H4 (cell line): ENCODE measurements at regions not wholly inside any gene's neighbourhood (a gene's known extent, or its start where the extent isn't known, plus 50 kb on each side); places are given as distances from the start of the nearest gene placed in this dataset.
"Not testable (repeated sequence)": the region's sequence is repeated elsewhere in the genome, so short reads cannot be mapped to it uniquely, and the experiment has no call there.

Experiments used
- DNase-seq: peaks from one replicate; pipeline ENCODE4 v3.0.0-alpha.2; 2015; ENCODE audit warnings: low spot score

DNA sequence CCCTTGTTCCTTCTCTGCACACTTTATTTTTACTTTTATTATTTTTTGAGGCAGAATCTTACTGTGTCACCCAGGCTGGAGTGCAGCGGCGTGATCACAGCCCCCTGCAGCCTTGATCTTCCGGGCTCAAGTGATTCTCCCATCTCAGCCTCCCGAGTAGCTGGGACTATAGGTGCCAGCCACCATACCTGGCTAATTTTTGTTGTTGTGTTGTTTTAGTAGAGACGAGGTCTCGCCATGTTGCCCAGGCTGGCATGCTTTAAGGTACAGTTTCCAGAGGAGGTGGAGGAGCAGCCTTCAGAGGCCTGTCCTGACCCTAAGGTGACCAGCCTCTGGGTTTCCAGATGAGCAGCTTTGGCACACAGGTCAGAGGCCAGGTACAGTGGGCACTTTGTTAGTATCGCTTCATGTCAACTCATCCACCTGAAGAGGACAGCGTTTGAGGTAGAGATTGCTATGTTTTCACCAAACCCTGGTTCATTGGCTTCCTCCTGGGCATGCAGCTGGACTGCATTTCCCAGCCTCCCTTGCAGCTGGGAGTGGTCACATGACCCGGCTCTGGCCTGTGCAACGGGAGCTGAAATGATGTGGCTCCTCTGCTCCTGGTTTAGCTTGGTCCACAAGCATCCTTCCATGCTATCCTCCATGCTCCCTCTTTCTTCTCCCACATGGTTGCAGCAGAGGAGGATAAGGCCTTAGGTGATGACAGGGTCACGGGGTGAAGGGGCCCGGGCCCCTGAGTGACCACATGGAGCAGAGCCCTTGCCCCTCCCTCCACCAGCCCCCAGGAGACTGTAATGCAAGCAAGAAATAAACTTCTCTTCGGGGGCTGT is 139.3 kb upstream of the IER5L start:
- DNase-seq, result no peak

DNA sequence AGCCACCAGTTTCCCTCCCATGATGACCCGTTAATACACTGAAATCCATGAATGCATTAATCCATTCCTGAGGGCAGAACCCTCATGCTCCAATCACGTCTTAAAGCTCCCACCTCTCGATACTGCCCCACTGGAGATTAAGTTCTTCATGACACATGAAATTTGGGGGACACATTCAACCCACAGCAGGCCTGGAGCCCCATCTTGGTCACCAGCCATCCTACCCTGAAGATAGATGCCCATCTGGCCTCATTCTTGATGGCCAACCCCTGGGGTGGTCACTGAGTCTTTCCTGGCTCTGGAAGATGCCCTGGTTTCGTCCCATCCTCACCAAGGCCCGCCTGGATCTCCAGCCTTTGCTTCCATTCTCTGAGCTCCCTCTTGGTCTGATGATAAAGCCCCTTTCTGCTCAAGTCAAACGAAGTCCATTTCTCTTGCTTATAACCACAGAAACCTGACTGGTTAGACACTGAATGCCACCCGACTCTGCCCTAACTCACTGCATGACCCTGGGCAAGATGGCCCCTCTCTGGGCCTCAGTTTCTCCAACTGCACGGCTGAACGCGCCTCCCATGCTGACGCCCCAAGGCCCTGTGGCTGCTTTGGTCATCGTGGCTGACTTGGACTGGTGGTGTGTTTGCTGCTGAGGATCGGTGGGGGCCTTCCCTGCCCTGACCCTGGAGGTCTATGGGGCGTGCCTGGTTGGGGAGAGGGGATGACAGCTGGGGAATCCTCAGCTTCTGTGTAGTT is 138.4 kb upstream of the IER5L start:
- no peak for DNase-seq

DNA sequence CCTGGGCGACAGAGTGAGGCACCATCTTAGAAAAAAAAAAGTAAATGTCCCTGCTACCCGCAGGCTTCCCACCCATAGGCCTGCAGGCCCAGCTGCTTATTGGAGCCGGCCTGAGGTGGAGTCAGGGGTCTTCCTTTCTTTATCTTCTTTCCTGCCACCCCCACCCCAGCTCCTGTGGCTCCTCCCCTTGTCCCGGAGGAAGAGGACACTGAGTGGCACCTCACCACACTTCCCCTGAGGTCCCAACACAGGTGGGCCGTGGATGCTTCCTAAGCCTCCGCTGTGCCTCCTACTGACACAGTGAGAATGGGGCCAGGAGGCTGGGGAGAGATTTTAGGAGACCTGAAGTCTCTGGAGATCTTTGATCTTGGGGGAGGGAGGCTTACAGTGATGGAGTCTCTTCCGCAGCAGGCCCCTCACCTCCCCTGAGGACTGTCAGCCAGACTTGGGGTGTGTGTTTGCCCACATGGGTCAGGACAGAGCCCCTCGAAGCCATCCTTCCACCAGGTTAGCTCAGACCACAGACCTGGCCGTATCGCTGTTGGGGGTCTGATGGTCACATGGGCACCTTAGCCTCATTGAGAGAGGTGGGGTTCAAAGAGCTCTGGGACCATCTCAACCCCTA is 135.4 kb upstream of the IER5L start:
- DNase-seq, result no peak

DNA sequence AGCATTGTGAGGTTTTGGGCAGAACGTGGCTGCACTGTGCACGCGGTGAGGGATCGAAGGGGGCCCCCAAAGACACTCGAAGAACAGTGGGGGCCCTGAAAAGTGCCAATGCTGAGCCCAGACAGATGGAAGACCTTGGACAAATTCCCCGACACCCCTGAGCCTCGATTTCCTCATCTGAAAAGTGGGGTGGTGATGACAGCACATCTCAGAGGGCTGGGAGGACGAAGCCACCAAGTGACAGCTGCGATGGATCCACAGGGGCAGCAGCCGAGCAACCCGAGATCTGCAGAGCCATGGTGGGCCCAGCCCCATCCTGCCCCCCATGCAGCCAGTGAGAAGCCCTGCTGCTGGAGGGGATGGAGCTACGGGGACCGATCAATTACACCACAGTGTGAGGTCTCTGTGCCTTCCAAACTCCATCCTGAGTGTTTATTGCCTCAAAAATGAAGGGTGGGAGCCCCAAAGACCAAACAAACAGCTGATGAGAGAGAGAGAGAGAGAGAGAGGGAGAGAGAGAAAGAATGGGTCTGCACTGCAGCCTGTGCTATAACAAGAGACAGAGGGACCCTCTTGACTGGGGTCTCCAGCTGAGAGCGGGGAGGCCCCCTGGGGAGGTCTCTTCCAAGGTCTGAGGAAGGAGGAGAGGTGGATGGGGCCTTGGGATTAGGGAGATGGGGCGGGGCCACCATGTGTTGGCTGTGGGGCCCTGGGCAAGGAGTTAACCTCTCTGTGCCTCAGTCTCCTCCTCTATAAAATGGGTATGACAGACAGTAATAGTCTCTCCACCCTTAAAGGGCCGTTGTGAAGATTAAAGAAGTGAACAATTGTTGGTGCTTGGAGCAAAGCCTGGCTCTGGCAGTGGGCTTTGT is 134.4 kb upstream of the IER5L start:
- DNase-seq, result no peak

DNA sequence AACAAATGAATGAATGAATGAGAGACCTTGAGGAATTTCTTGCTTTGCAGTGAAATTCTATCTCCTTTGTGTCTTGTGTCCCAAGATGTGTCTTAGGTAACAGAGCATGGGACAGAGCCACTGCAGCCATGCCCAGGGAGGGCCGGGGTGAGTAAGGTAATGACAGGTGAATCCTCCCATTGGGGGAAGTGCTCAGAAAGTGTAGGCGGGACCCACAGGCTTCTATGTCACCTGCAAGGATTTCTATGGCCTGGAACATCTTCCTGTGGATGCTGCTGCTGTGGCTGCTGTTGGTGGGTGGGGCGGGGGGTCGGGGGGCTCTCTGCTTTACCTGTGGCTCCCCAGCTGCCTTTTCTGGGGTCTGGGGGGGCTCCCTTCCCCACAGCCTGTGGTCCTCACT is 133.6 kb upstream of the IER5L start:
- DNase-seq, result no peak

DNA sequence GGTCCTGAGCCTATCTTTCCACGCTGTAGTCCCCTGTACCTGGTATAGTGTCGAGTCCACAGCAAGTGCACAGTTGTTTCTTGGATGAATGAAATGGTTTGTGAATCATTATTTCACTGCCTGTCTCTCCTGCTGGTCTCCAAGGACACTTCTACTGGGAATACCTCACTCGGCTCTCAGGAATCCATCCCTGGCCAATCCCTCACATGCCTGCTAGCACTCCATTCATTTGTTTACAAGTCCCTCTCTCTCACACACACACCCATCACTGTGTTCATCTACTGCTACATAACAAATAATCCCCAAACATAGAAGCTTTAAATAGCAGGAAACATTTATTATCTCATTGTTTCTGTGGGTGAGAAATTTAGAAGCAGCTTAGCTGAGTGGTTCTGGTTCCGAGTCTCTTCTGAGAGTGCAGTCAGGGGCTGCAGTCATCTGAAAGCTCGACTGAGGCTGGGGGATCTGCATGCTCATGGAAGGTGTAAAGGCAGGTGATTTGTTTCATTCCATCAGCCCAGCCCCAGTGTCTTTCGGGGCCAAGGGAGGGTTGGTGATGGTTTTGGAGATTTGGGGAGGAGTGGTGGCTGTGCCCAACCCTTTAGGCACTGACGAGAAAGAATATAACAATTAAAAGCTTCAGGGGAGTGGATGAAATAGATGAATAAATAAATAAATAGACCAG is 132.7 kb upstream of the IER5L start:
- DNase-seq, result no peak

DNA sequence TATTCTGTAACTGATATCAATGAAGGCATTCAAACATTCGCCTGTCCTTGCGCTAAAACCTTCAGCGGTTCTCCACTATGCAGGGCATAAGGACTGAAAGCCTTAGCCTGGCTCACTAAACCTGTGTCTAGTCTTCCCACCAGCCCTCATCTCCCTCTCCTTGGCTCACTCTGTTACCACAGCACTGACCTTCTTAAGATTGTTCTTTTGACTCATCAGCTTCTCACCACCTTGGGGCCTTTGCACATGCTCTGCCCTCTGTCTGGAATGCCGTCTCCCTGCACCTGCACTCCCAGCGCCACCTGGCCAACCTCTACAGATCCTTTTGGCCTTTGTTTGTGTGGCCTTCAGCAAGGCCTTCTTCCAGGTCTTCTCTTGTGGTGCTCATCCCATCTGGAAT is 131.8 kb upstream of the IER5L start:
- DNase-seq, result no peak

DNA sequence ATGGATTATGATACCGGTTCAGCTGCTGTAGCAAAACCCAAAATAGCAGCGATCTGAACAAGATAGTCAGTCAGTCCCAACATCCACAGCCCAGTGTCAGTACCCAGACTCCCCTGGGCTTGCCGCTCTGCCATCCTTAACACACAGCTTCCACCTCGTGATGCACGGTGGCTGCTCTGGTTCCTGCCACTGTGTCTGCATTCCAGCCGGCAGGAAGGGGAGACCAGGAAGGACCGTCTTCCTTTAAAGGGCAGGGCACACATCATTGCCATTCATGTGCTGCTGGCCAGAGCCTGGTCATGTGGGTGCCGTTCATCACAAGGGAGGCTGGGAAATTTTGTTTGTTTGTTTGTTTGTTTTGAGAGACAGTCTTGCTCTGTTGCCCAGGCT is 131.0 kb upstream of the IER5L start:
- DNase-seq, result no peak

DNA sequence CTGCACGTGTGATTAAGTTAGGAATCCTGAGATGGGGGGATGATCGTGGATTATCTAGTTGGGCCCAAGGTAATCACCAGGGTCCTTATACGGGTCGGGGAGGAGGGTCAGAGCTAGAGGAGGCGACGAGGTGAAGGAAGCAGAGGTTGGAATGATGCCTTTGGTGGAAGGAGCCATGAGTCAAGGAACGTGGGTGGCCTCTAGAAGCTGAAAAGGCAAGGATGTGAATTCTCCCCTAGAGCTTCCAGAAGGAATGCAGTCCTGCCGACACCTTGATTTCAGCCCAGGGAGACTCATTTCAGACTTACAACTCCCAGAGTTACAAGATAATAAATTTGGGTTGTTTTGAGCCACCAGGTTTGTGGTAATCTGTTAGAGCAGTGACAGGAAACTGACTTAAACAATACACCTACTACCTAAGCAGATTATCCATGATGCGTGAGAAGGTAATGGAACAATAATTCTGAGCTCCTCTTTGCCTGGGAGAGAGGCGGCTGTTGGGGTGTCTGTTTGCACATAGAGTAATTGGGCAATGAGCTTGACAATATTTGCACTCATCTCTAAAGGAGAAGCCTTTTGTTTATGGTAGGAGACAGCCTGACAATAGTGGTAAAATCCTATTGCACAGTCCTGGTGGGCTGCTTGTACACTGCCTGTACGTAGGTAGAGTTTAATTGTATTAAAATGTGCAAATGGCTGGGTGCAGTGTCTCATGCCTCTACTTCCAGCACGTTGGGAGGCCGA is 129.3 kb upstream of the IER5L start:
- no peak for DNase-seq

DNA sequence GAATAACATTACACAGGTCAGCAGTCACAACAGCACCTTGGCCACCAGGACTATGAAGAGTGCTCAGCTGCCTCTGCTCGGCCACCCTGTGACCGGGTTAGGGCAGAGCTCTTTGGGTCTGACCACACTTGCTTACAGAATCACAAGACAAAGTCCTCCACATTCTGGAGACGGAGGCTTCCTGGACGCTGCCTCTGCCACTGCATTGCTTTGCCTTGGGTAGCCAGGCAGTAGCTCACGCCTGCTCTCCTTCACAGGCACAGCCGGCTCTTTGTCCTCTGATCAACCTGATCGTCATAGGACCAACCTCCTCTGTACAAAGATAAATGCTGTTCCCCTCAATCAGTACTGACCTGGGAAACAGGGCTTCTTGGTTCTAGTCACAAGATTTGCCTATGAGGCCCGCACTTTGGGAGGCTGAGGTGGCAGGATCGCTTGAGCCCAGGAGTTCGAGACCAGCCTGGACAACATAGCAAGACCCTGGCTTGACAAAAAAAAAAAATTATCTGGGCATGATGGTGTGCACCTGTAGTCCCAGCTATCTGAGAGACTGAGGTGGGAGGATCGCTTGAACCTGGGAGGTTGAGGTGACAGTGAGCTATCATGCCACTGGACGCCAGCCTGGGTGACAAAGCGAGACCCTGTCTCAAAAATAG is 128.4 kb upstream of the IER5L start:
- no peak for DNase-seq

DNA sequence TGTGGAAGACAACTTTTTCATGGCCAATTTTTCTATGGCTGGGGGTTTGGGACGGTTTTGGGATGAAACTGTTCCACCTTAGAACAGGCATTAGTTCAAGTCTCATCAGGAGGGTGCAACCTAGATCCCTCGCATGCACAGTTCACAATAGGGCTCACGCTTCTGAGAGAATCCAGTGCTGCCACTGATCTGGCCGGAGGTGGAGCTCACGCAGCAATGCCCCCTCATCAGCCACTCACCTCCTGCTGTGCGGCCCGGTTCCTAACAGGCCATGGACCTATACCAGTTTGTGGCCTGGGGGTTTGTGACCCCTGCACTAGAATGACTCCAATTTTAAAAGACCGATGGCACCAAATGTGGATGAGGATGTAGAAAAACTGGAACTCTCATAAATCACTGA is 127.2 kb upstream of the IER5L start:
- DNase-seq, result no peak

DNA sequence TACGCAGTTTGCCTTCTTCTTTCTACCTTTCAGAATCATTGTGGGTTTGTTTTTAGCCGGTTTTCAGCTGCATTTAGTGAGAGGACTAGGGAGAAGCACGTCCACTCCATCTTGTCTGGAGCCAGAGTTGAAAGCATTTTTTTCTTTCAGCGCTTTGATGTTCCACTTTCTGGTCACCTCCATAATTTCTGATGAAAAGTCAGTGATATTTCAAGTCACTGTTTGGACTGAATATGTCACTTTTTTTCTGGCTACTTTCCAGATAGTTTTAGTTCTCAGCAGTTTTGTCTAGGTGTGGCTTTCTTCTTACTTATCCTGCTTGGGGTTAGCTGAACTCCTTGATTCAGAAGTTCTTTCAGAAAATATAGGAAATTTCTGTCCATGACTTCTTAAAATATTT is 123.9 kb upstream of the IER5L start:
- DNase-seq, result no peak

DNA sequence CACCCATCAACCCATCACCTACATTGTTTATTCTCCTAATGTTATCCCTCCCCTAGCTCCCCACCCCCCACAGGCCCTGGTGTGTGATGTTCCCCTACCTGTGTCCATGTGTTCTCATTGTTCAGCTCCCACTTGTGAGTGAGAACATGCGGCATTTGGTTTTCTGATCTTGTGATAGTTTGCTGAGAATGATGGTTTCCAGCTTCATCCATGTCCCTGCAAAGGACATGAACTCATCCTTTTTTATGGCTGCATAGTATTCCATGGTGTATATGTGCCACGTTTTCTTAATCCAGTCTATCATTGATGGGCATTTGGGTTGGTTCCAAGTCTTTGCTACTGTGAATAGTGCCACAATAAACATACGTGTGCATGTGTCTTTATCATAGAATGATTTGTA is 118.1 kb upstream of the IER5L start:
- DNase-seq, result not testable (repeated sequence)

DNA sequence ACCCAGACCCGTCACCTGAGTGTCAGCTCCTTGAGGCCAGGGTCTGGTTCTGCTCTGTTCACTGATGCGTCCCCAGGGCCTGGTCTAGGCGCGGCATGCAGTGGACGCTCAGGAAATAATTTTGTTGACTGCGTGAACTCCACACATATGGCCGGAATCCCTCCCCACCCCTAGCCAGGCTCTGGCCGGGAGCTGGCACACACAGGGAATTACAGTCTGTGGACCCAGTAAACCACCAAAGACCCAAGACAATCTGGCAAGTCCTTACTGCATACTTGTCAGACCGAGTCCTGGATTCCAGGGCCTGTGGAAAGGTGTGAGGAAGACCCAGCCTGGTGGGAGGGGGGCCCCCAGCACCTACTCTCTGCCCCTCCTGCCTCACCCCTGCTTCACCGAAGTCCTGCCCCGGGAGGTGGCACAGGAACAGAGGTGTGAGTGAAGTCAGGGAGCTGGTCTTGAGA is 113.0 kb upstream of the IER5L start:
- DNase-seq, result no peak

DNA sequence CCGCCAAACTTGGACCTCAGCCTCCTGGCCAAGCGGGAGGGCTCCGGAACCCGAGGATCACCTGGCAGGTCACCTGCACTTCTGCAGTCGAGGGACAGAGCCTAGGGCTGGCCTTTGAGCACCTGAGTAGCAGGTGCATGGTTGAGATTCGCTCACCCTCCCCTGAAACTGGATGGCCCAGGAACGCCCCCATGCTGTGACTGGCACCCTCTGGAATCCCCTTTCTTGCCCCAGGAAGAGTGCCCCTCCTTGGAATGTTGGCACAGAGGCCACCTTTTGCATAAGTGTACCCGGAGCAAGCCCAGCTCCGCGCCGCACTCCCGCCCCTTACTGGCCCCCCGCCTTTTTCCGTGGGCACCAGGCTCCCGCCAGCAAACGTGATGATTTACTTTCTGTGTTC is 112.5 kb upstream of the IER5L start:
- DNase-seq, result no peak

DNA sequence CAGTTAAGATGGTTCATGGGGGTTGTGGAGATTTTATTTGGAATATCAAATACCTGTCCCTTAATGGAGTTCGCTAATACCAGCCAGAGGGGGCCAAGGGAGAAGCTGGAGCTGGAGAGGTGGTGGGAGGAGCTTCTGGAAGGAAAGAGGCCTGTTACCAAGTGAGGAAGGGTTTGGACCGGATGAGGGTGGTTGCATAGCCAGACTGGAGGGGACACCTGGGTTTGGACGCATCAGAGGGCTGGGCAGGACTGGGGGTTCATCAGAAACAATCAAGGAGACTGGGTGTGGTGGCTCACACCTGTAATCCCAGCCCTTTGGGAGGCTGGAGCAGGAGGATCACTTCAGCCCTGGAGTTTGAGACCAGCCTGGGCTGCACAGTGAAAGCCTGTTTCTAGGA is 111.8 kb upstream of the IER5L start:
- DNase-seq, result no peak

DNA sequence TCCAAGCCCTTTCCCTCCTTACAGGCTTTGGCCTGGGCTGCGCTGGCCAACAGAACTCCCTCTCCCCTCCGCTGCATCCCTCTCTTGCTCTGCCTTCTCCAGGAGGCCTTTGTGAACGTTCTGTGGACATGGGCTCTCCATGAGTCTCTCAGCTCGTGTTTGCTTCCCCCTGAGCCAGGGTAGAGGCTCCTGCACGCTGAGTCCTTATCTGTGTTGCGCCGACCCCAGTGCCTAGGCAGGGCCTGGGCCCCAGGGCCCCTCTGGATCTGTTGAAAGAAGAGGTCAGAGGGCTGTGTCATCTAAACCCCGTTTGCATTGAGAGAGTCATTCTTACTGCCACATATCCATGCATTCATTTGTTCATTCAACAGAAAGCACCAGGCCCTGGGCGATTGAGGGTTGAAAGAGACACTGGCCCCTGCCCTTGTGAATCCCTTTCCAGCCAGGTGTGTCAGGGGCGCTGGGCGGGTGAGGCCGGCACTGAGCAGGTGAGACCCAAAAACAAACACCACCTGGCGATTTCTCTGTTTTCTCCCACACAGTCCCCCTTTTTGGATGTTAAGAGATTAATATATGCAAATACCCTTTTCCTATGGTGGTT is 111.2 kb upstream of the IER5L start:
- DNase-seq, result no peak

DNA sequence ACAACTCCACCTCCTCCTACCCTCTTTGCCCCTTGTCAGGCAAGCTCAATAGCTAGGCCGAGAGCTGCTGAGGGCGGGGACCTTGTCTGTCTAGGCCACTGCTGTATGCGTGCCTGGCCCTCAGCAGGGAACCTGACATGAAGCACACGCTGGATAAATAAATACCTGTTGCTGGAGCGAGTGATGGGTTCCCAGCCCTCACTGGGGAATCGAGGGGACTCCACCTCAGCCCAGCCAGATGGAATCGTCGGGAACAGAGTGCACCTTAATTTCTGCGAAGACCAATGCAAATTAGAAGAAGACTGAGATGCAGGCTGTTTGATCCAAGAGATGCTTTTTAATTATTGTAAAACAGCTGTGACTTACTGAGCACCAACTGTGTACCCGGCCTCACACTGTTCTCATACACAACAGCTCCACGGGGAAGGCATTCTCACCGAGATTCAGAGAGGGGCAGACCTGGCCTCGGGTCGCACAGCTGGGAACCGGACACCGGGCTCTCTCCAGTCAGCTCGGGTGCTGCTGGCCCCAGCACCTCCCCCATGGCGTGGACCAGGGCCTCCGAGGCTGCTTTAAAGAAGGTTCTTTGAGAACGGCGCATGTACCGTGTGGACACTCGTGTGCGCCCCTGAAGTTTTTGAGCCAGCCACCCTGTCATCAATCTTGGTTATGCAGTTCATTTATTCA is 109.7 kb upstream of the IER5L start:
- no peak for DNase-seq
